Iris pigment epithelial cell (primary cell): ENCODE measurements at regions not wholly inside any gene's neighbourhood (a gene's known extent, or its start where the extent isn't known, plus 50 kb on each side); places are given as distances from the start of the nearest gene placed in this dataset.
A peak's percentile ranks its signal among the peaks of the same experiment; 100 is the strongest.

Experiments
- DNase-seq: peaks from one replicate; pipeline ENCODE4 v3.0.0-alpha.2; 2011; ENCODE audit warnings: low read depth

DNA sequence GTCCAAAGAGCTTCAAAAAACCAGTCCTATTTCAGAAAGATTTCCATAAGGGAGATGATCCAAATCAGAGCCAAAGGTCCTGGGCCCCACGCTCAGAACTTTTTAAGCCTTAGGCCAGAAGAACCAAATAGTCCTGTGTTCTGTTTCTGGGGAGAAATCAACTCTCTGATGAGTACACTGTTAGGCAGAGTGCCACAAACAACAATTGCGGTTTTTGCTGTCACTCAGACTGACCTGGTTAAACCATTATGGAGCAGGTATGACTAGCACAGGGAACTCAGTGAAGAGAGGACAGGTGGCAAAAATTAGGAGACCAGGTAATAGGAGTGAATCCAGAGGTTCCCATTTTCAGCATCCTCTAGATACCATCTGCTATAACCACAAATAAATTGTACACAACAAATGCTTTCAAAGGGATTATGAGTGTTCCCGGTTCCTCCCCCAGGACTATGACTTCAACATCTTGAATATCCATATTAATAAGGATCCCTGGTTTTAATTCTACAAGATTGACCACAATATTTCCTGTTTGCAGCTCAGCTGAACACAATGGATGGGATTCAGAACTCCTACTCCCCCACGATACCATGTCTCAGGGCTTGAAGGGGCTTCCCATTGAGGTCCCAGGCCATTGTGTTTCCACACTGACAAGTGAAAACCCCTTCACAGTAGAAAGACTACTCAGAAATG lies 52.1 kb upstream of the FREM1 start:
- peak; percentile 61 for DNase-seq

- peak; percentile 23 for DNase-seq
These were observed 51.3 kb upstream of the FREM1 start for GRCh38 chr9:14961372-14962068.

- peak; percentile 61 for DNase-seq
These were observed 50.7 kb upstream of the FREM1 start for GRCh38 chr9:14960881-14961280.
